Activated naive CD8-positive, alpha-beta T cell treated with anti-CD3 and anti-CD28 coated beads for 36 hours (primary cell): ENCODE measurements at regions not wholly inside any gene's neighbourhood (a gene's known extent, or its start where the extent isn't known, plus 50 kb on each side); places are given as distances from the start of the nearest gene placed in this dataset.

Source experiments
- DNase-seq: peaks from one replicate; pipeline ENCODE4 v3.0.0; 2021
- H3K27ac Mint-ChIP-seq: one replicate; pipeline ENCODE4 v1.8.0; 2022; ENCODE audit warnings: mild to moderate bottlenecking, moderate library complexity, mixed read lengths
- H3K27me3 Mint-ChIP-seq: one replicate; pipeline ENCODE4 v1.8.0; 2022; ENCODE audit warnings: mild to moderate bottlenecking, mixed read lengths
- H3K36me3 Mint-ChIP-seq: one replicate; pipeline ENCODE4 v1.8.0; 2021; ENCODE audit warnings: mild to moderate bottlenecking, mixed read lengths
- H3K4me1 Mint-ChIP-seq: one replicate; pipeline ENCODE4 v1.8.0; 2021; ENCODE audit warnings: mixed read lengths
- H3K4me3 Mint-ChIP-seq: one replicate; pipeline ENCODE4 v1.8.0; 2022; ENCODE audit warnings: mild to moderate bottlenecking, moderate library complexity, mixed read lengths
- H3K9me3 Mint-ChIP-seq: one replicate; pipeline ENCODE4 v1.8.0; 2022; ENCODE audit warnings: mixed read lengths

- H3K27ac Mint-ChIP-seq = peak overlapping the region; percentile 2
- peaks cover 9% of the 10 kb centered on the region for H3K36me3 Mint-ChIP-seq
- peaks cover 49% of the 10 kb centered on the region for H3K4me1 Mint-ChIP-seq
- H3K4me3 Mint-ChIP-seq = no peak overlapping the region
- H3K27me3 Mint-ChIP-seq = no peaks in the 10 kb centered on the region
- no peak for DNase-seq
- H3K9me3 Mint-ChIP-seq = no peaks in the 10 kb centered on the region
These were observed 200.0 kb downstream of the KLF12 start for GRCh38 chr13:73934215-73934641.

DNA sequence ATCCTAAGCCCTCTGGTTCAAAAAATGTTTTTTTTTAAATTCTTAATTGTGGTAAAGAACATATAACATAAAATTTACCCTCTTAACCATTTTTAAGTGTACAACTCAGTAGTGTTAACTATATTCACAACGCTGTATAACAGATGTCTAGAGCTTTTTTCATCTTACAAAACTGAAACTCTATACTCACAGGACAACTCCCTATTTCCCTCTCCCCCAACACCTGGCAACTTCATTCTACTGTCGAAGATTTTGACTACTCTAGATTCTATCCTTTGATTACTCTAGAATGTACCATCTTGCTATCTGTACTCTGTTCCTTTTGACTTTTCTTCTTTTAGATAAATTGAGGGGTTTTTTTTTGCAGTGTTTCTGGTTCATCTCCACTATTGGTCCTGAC is 200.4 kb downstream of the KLF12 start:
- Mint-ChIP-seq H3K27me3 (no peaks in the 10 kb centered on the region), H3K9me3 (no peaks in the 10 kb centered on the region), H3K27ac (peak overlapping the region; percentile 2), H3K4me1 (peaks cover 48% of the 10 kb centered on the region), H3K36me3 (peaks cover 9% of the 10 kb centered on the region), H3K4me3 (no peak overlapping the region)
- DNase-seq = no peak

- no peak for DNase-seq
- no peaks in the 10 kb centered on the region for H3K27me3 Mint-ChIP-seq
- H3K36me3 Mint-ChIP-seq = peaks cover 12% of the 10 kb centered on the region
- peaks cover 44% of the 10 kb centered on the region for H3K4me1 Mint-ChIP-seq
- H3K4me3 Mint-ChIP-seq = peak overlapping the region; percentile 22
- peak overlapping the region; percentile 78 for H3K27ac Mint-ChIP-seq
- no peaks in the 10 kb centered on the region for H3K9me3 Mint-ChIP-seq
These were observed 202.1 kb downstream of the KLF12 start for GRCh38 chr13:73932091-73932490.

DNA sequence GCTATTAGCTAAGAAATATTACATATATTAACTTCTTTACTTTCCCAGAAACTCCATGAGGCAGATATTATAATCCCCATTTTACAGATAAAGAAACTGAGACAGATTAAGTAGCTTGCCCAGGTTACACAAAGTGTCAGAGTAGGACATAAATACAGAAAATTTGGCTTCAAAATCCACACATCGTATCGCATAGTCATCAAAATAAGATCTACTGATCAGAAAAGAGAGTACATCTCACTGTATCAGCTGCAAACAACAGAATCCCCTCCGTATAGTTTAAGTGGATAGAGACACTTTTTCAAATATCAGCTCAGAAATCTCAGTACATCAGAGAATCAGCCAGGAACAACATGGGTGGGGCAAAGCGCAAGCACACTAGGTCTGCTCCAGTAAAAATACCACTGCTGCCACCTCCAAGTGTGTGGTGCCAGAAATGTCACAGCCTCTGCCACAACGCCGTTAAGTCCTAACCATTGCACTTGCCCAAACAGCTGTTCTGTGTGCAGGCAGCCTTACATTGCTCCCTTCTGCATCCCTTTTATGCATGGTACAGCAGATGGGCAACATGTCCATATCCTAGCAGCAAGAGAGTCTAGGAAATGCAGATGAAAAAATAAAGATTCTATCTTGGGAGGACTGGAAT is 204.8 kb downstream of the KLF12 start:
- DNase-seq = no peak
- H3K27ac Mint-ChIP-seq = no peak overlapping the region
- H3K27me3 Mint-ChIP-seq = no peaks in the 10 kb centered on the region
- H3K4me3 Mint-ChIP-seq = no peak overlapping the region
- no peaks in the 10 kb centered on the region for H3K9me3 Mint-ChIP-seq
- H3K36me3 Mint-ChIP-seq = peaks cover 8% of the 10 kb centered on the region
- H3K4me1 Mint-ChIP-seq = peaks cover 58% of the 10 kb centered on the region

GRCh38 chr13:73924607-73925006 is 209.6 kb downstream of the KLF12 start:
- Mint-ChIP-seq H3K27me3 (no peaks in the 10 kb centered on the region), H3K4me3 (peak overlapping the region; percentile 44), H3K27ac (peak overlapping the region; percentile 66), H3K36me3 (peaks cover 6% of the 10 kb centered on the region), H3K4me1 (peaks cover 56% of the 10 kb centered on the region), H3K9me3 (no peaks in the 10 kb centered on the region)
- DNase-seq = no peak

DNA sequence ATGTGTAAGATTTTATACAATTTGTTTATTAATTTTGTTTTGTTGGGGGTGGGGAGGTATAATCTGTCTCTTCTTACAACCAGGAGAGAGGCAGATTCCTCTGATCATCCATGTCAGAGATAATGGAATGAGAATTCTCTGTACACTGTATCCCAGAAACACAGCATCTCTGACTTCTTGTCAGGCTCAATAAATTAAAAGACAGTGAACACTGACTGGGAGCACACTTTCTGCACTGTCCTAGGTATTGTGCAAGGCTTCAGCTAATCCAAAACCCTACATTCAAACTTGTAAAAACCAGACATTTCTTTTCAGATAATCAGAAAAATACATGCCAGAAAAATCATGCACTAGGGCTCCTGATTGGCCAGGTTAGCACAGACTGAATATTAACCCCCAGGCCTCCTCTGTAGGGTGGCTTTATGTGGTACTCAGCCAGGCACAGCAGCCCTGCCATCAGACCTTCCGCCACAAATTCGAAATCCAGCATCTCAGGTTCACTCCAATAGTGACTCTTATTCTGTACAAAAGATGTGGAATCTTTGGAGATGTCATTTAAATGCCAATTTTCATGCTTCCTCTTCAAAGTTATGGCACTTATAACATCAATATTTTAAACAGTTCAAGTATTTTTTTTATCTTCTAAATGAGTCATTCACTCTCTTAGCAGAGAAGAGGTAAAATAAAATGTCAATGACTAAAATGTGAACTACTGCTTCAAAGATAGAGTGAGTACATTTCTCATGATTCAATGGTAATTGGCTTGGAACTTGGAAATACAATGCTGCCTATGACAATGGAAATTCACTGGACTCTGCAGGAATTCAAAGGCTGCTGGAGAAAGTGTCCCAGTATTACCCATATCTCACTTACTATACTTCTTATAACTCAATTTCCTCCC is 211.5 kb downstream of the KLF12 start:
- DNase-seq = no peak
- H3K27me3 Mint-ChIP-seq = no peaks in the 10 kb centered on the region
- H3K27ac Mint-ChIP-seq = peak overlapping the region; percentile 42
- H3K4me3 Mint-ChIP-seq = no peak overlapping the region
- no peaks in the 10 kb centered on the region for H3K9me3 Mint-ChIP-seq
- H3K36me3 Mint-ChIP-seq = peaks cover 8% of the 10 kb centered on the region
- peaks cover 60% of the 10 kb centered on the region for H3K4me1 Mint-ChIP-seq

GRCh38 chr13:73918691-73919090 is 215.5 kb downstream of the KLF12 start:
- no peak for DNase-seq
- Mint-ChIP-seq H3K4me1 (peaks cover 39% of the 10 kb centered on the region), H3K27ac (no peak overlapping the region), H3K36me3 (peaks cover 1% of the 10 kb centered on the region), H3K9me3 (no peaks in the 10 kb centered on the region), H3K27me3 (no peaks in the 10 kb centered on the region), H3K4me3 (no peak overlapping the region)

DNA sequence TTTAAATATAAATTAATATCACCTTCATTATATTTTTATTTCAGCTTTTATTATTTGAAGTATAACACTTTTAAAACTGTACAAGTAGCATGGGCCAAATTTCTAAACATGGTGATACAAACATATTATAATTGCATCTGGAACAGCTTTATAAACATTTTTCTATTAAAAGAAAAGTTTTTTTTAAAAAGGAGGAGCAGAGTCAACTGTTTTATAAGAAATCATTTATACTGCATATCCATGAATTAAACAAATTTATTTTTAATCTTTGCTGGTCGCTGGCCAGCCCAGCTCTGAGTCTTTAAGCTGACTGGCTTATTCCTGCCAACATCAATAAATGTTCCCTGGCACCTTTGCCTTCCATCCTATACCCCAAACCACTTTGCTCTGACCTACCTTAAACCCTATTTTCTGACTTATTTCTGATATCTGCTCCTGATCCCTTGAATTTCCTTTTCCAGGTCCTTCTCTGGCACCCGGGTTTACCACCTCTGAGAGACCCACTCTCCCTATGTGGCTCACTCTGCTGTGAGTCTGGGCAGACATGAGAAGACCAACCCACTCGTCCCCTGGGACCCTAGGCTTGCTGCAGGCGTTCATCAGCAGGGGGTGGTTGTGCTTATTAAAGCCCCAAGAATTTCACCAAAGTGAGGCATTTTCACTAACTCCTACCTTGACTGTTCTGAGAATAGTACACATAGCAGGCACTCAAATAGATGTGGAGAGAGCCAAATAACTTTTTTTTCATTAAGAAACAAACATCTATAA is 220.3 kb downstream of the KLF12 start:
- H3K4me1 Mint-ChIP-seq = peaks cover 30% of the 10 kb centered on the region
- no peaks in the 10 kb centered on the region for H3K27me3 Mint-ChIP-seq
- H3K36me3 Mint-ChIP-seq = peaks cover 1% of the 10 kb centered on the region
- no peaks in the 10 kb centered on the region for H3K9me3 Mint-ChIP-seq
- DNase-seq = no peak
- H3K4me3 Mint-ChIP-seq = no peak overlapping the region
- no peak overlapping the region for H3K27ac Mint-ChIP-seq

GRCh38 chr13:73913079-73913740 is 221.0 kb downstream of the KLF12 start:
- H3K27me3 Mint-ChIP-seq = no peaks in the 10 kb centered on the region
- no peak overlapping the region for H3K27ac Mint-ChIP-seq

GRCh38 chr13:73911361-73911760 is 222.8 kb downstream of the KLF12 start:
- no peaks in the 10 kb centered on the region for H3K36me3 Mint-ChIP-seq
- no peaks in the 10 kb centered on the region for H3K9me3 Mint-ChIP-seq
- peaks cover 20% of the 10 kb centered on the region for H3K4me1 Mint-ChIP-seq
- no peak overlapping the region for H3K4me3 Mint-ChIP-seq
- no peak for DNase-seq
- H3K27me3 Mint-ChIP-seq = no peaks in the 10 kb centered on the region
- H3K27ac Mint-ChIP-seq = no peak overlapping the region

More at GRCh38 chr13:73913079-73913740, 221.0 kb downstream of the KLF12 start:
- H3K4me1 Mint-ChIP-seq = peaks cover 24% of the 10 kb centered on the region
- no peaks in the 10 kb centered on the region for H3K9me3 Mint-ChIP-seq
- DNase-seq = no peak
- H3K36me3 Mint-ChIP-seq = peaks cover 1% of the 10 kb centered on the region
- H3K4me3 Mint-ChIP-seq = no peak overlapping the region

DNA sequence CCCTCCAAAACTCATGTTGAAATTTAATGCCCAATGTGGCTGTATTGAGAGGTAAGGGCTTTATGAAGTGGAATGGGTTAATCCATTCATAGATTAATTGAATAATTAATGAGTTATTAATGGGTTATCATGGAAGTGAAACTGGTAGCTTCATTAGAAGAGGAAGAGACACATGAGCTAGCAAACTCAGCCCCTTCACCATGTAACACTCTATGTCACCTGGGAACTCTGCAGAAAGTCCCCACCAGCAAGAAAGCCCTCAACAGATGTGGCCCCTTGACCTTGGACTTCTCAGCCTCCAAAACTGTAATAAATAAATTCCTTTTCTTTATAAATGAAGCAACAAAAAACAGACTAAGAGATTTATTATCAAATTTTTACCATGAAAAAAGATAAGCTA is 223.5 kb downstream of the KLF12 start:
- Mint-ChIP-seq H3K27ac (no peak overlapping the region), H3K4me3 (no peak overlapping the region), H3K27me3 (no peaks in the 10 kb centered on the region), H3K9me3 (no peaks in the 10 kb centered on the region), H3K36me3 (no peaks in the 10 kb centered on the region), H3K4me1 (peaks cover 20% of the 10 kb centered on the region)
- DNase-seq = no peak

GRCh38 chr13:73908809-73909208 is 225.4 kb downstream of the KLF12 start:
- no peak for DNase-seq
- Mint-ChIP-seq H3K36me3 (peaks cover 4% of the 10 kb centered on the region), H3K9me3 (no peaks in the 10 kb centered on the region), H3K4me3 (no peak overlapping the region), H3K4me1 (peaks cover 21% of the 10 kb centered on the region), H3K27ac (no peak overlapping the region), H3K27me3 (no peaks in the 10 kb centered on the region)

- Mint-ChIP-seq H3K27me3 (no peaks in the 10 kb centered on the region), H3K4me3 (no peak overlapping the region), H3K4me1 (peaks cover 8% of the 10 kb centered on the region), H3K27ac (no peak overlapping the region), H3K9me3 (peaks cover 2% of the 10 kb centered on the region), H3K36me3 (peaks cover 15% of the 10 kb centered on the region)
- no peak for DNase-seq
These were observed 229.6 kb downstream of the KLF12 start for GRCh38 chr13:73904625-73905024.

DNA sequence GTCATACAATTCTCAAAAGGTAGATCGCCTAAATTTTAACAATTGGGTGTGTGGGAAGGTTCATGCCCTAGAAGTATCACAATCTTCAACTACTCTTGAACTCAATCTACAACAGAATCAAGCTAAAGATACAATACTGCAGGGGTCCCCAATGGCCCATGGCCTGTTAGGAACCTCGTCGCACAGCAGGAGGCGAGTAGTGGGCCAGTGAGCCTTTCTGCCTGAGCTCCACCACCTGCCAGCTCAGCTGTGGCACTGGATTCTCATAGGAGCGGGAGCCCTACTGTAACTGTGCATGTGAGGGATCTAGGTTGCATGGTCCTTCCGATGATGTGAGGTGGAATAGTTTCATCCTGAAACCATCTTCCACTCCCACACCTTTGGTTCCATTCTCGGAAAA is 230.6 kb downstream of the KLF12 start:
- Mint-ChIP-seq H3K27me3 (no peaks in the 10 kb centered on the region), H3K4me1 (peaks cover 8% of the 10 kb centered on the region), H3K27ac (no peak overlapping the region), H3K4me3 (no peak overlapping the region), H3K9me3 (peaks cover 2% of the 10 kb centered on the region), H3K36me3 (peaks cover 21% of the 10 kb centered on the region)
- no peak for DNase-seq

DNA sequence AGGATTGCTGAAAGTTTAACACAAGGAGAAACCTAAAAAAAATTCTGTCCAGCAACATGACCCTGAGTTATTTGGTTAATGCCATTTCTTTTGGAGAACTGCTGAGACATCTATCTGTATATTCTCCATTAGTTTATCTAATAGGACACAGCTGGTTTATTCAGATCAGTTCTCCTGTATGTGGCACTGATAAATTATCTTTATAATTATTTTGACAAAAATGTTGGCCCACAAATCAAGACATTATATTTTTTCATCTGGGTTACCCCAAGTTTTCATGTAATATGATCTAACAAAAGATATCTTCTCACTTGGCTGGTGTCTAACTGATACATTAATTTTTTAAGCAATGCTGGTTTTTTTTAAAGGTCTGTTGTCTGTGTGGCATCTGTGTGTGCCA is 231.4 kb downstream of the KLF12 start:
- Mint-ChIP-seq H3K4me3 (no peak overlapping the region), H3K27ac (no peak overlapping the region), H3K36me3 (peaks cover 21% of the 10 kb centered on the region), H3K9me3 (peaks cover 2% of the 10 kb centered on the region), H3K4me1 (peaks cover 12% of the 10 kb centered on the region), H3K27me3 (no peaks in the 10 kb centered on the region)
- no peak for DNase-seq
